ENCODE measurements at regions not wholly inside any gene's neighbourhood (a gene's known extent, or its start where the extent isn't known, plus 50 kb on each side); places are given as distances from the start of the nearest gene placed in this dataset.

- Histone ChIP-seq H3K9me3 (no peaks in the 10 kb centered on the region), H3K36me3 (no peaks in the 10 kb centered on the region), H3K27me3 (no peaks in the 10 kb centered on the region), H3K4me3 (no peak overlapping the region), H3K4me1 (no peaks in the 10 kb centered on the region), H3K27ac (no peak overlapping the region)
- WGBS, 2 donors (ENCODE audit: low coverage in 1 of 2) = 43% methylated on average over 1 of the region's 1 CpG; no CpG with 5 or more reads in 1 of the 2 donors
- in situ Hi-C loops (cut with MboI; ENCODE audit: low pct_ligation_motif_present in 1 of 4, low pct_unique_long_range_greater_than_20kb in 1 of 4, low sequenced_read_pairs in 3 of 4) (no loop called here), intact Hi-C loops (cut with DNase I; ENCODE audit: low total_unique reads) (no loop called here)
- no peak for DNase-seq
- no peak for TF ChIP-seq EP300 (IDR thresholded peaks at IDR 0.05; ENCODE audit: low read depth)
- no peak for TF ChIP-seq CTCF (IDR thresholded peaks at IDR 0.05)
- TF ChIP-seq POLR2AphosphoS5 (IDR thresholded peaks at IDR 0.05) = no peak
- TF ChIP-seq POLR2A (IDR thresholded peaks at IDR 0.05) = no peak
Measured at GRCh38 chr3:118781839-118782238, 252.8 kb downstream of the IGSF11 start.

- Histone ChIP-seq H3K36me3 (no peaks in the 10 kb centered on the region), H3K9me3 (no peaks in the 10 kb centered on the region), H3K4me1 (no peaks in the 10 kb centered on the region), H3K27me3 (no peaks in the 10 kb centered on the region), H3K27ac (no peak overlapping the region), H3K4me3 (no peak overlapping the region)
- no peak for DNase-seq
- intact Hi-C loops (cut with DNase I; ENCODE audit: low total_unique reads) (no loop called here), in situ Hi-C loops (cut with MboI; ENCODE audit: low pct_ligation_motif_present in 1 of 4, low pct_unique_long_range_greater_than_20kb in 1 of 4, low sequenced_read_pairs in 3 of 4) (no loop called here)
- WGBS, 2 donors (ENCODE audit: low coverage in 1 of 2) = 35 to 56% methylated on average over 1 to 2 of the region's 2 CpGs
- TF ChIP-seq CTCF (IDR thresholded peaks at IDR 0.05) = no peak
- TF ChIP-seq EP300 (IDR thresholded peaks at IDR 0.05; ENCODE audit: low read depth) = no peak
- TF ChIP-seq POLR2A (IDR thresholded peaks at IDR 0.05) = no peak
- no peak for TF ChIP-seq POLR2AphosphoS5 (IDR thresholded peaks at IDR 0.05)
Measured at GRCh38 chr3:118782755-118783202, 251.9 kb downstream of the IGSF11 start.

- H3K36me3 ChIP-seq = no peaks in the 10 kb centered on the region
- H3K27me3 ChIP-seq = no peaks in the 10 kb centered on the region
- H3K27ac ChIP-seq = no peak overlapping the region
- H3K9me3 ChIP-seq = no peaks in the 10 kb centered on the region
- intact Hi-C loops (cut with DNase I; ENCODE audit: low total_unique reads) = no loop called here
- DNase-seq = no peak
- TF ChIP-seq EP300 (IDR thresholded peaks at IDR 0.05; ENCODE audit: low read depth) (no peak), POLR2AphosphoS5 (IDR thresholded peaks at IDR 0.05) (no peak), POLR2A (IDR thresholded peaks at IDR 0.05) (no peak), CTCF (IDR thresholded peaks at IDR 0.05) (no peak)
- H3K4me1 ChIP-seq = no peaks in the 10 kb centered on the region
- in situ Hi-C loops (cut with MboI; ENCODE audit: low pct_ligation_motif_present in 1 of 4, low pct_unique_long_range_greater_than_20kb in 1 of 4, low sequenced_read_pairs in 3 of 4) = no loop called here
- no peak overlapping the region for H3K4me3 ChIP-seq
Measured at GRCh38 chr3:118785415-118785814, 249.2 kb downstream of the IGSF11 start.

- in situ Hi-C loops (cut with MboI; ENCODE audit: low pct_ligation_motif_present in 1 of 4, low pct_unique_long_range_greater_than_20kb in 1 of 4, low sequenced_read_pairs in 3 of 4) (no loop called here), intact Hi-C loops (cut with DNase I; ENCODE audit: low total_unique reads) (no loop called here)
- H3K27me3 ChIP-seq = no peaks in the 10 kb centered on the region
- no peak overlapping the region for H3K4me3 ChIP-seq
- 65 to 73% methylated on average over 5 of the region's 5 CpGs for WGBS, 2 donors (ENCODE audit: low coverage in 1 of 2)
- no peaks in the 10 kb centered on the region for H3K36me3 ChIP-seq
- TF ChIP-seq POLR2A (IDR thresholded peaks at IDR 0.05) = no peak
- TF ChIP-seq EP300 (IDR thresholded peaks at IDR 0.05; ENCODE audit: low read depth) = no peak
- TF ChIP-seq CTCF (IDR thresholded peaks at IDR 0.05) = no peak
- DNase-seq = no peak
- H3K9me3 ChIP-seq = no peaks in the 10 kb centered on the region
- H3K27ac ChIP-seq = no peak overlapping the region
- H3K4me1 ChIP-seq = no peaks in the 10 kb centered on the region
Measured at GRCh38 chr3:118791246-118791645, 243.4 kb downstream of the IGSF11 start.

Measured in transverse colon (tissue), 4 donors.